GM18909 (cell line): ENCODE measurements at regions not wholly inside any gene's neighbourhood (a gene's known extent, or its start where the extent isn't known, plus 50 kb on each side); places are given as distances from the start of the nearest gene placed in this dataset.
A peak's percentile ranks its signal among the peaks of the same experiment; 100 is the strongest.
"Not testable (repeated sequence)": the region's sequence is repeated elsewhere in the genome, so short reads cannot be mapped to it uniquely, and the experiment has no call there.

Source experiments
- ATAC-seq: cut with Tn5 transposase; IDR thresholded peaks from one replicate; pipeline ENCODE4 v1.9.1; 2021; ENCODE audit warnings: mild to moderate bottlenecking; ENCODE audit not compliant: unreplicated experiment, poor library complexity

DNA sequence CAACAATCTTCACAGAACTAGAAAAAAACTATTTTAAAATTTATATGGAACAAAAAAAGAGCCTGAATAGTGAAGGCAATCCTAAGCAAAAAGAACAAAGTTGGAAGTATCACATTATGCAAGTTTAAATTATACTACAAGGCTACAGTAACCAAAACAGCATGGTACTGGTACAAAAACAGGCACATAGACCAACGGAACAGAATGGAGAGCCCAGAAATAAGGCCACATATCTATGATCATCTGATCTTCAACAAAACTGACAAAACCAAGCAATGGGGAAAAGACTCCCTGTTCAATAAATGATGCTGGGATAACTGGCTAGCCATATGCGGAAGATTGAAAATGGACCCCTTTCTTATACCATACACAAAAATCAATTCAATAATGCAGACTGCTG is 74.4 kb upstream of the RTN4 start:
- ATAC-seq = not testable (repeated sequence)

DNA sequence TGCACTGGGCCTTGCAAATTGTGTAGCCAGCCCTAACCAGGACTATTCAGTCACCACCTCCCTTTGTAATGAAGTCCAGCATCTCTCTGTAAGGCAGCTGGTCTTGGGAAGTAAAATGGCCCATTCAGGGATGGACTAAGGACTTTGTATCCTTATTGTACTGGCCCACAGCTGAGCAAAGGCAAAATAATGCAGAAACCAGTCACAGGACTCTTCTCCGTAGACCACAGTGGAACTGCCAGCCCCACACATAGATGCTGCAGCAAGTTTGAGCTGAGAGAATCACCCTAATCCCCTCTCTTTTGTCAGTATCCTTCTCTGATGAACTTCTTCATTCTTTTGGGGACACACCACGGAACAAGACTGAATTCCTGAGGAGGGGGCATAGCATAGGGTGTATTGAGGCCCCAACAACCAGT is 73.6 kb upstream of the RTN4 start:
- no peak for ATAC-seq

DNA sequence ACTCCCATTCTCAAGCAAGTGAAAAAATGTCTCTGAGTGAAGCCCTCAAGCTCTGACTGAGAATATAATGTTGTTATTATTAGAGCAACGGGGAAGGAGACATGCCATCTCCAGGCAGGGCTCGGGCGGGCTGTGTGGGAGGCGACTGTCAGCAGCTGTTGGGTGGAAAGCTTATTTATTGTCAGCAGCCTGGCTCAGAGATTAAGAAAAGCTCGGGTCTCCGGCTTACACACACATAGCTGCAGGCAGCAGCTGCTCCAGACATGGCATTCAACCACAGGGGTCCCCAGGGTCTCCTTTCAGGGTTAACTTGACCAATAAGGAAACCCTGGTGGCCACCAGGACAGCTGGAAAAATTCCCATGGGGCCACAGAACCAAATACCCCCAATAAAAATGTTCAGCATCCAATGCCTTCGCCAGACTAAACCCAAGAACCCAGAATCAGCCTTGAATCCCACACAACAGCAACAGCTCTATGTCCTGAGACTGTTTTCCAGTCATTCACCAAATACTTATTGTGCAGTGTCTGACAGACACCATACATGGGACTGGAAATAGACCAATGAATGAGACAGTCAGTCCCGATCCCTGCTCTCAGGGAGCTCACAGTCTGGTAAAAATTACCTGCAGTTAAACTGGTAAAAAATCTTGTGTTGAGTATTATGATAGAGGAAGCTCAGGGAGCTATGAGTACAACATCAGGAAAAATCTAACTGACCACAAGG is 70.5 kb upstream of the RTN4 start:
- no peak for ATAC-seq

DNA sequence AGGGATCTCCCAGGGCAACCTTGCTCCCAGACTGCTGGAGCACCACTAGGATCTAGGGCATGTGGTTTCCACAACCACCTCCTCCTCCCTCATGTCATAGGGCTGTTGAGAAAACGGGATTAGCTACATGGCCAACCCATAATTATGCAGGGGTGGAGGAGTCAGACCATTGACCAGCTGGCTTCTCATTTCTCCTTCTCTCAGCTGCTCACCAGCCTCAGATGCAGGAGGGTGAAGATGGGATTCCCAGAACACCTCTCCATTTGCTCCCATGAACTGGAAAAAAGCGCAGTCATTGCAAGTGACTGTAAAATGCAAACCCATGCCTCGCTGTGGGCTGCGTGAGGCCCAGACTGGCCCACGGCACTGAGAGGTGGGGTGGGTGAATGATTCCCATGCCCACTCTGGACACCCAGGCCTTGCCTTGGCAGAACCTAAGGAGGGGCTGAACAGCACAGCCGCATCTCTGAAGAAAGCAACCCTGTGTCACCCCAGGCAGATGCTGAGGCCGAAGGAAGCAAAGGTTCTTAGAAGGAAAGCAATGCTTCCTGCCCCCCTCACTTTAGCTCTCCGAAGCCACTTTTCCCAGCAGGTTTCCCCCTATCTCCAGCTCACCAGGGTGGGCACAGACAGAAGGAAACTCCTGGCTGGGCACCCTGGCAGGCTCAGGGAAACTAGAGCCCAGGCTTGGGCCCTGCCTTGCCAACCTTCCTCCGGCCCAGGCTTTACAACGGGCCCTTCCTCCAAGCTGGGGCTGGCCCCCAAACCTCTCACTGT is 69.6 kb upstream of the RTN4 start:
- no peak for ATAC-seq

DNA sequence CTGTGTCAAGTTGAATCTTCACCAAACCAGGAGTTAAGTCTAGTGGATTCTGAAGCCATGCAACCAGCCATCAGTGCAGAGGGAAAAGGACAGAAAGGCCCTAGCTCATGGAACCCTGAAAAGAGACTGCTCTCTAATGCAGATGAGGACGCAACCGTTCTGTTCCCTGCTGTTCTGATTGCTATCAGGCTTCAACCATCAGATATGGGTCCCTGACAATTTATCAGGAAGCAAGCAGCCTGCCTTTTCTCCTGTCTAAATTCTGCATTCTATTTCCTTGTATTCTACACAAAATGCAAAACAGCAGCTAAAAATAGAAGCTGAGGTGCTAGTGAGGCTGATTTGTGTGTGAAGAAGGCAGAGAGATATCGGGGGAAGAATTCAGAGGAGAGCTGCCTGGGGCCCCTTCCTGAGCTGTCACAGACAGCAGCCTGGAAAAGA is 68.4 kb upstream of the RTN4 start:
- no peak for ATAC-seq

DNA sequence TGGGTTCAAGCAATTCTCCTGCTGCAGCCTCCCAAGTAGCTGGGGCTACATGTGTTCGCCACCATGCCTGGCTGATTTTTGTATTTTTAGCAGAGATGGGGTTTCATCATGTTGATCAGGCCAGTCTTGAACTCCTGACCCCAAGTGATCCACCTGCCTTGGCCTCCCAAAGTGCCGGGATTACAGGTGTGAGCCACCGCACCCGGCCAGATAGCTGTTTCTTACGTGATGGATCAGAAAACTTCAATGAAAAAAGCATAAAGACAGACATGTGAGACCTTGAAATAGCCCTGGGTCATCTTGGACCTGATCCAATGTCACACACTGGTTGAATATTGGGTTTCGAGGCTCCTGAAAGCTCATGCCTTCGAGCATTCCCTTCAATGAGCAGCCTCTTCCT is 66.7 kb upstream of the RTN4 start:
- ATAC-seq = no peak

DNA sequence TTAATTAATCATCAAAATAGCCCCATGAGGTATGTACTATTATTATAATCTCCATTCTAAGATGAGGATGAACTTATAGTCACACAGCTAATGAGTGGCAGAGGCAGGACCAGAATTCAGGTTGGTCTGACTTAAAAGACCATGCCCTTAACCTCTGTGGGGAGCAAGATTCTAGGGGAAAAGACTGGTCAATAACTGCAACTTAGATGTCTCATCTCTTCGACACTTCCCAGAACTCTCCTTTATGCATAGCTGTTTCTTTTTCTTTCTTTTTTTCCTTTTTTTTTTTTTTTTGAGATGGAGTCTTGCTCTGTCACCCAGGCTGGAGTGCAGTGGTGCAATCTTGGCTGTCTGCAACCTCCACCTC is 66.3 kb upstream of the RTN4 start:
- ATAC-seq = no peak

DNA sequence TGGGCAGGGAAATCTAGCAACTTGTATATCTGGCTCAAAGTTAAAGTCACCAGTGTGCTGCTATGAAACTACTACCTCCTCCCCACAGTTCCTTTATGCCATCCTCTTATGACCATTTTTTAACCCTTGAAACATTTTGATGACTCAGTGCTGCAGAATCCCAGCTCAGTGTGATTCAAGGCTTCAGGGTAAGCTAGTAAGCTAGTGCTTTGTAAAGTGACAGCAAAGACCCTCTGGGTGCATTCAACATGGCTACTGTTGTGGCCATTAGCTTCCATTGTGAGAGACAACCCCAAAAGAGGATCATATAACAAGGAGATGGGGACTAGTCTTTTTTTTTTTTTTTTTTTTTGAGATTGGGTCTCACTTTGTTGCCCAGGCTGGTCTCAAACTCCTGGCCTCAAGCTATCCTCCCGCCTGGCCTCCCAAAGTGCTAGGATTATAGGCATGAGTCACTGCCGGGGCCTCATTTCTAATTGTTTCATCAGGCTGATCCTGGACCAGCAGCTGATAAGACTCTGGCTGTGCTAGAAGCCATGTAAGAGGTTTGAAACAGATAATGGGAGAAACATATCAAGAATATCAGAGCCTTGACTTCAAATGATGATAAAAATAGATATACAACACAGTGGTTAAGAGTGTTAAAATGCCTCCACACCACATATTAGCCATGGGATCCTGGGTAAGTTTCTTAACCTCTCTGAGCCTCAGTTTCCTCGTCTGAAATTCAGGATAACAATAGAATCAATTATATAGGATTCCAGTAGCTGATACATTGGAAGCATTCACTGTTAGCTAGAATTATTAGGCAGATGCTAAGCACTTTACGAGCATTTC is 65.7 kb upstream of the RTN4 start:
- no peak for ATAC-seq

DNA sequence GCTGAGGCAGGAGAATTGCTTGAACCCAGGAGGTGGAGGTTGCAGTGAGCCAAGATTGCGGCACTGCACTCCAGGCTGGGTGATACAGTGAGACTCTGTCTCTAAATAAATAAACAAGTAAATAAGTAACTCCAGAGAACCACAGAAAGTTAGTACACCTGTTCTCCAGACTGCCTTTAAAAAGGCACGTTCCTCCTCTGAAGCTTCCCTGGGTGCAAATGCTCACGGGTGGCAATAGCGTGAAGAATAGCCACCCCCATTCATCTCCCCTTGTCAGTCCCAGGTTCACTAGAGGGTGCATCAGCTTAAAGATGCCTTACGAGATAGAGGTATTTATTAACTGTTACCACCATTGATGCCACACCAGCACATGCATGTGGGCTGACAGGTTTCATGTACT is 64.3 kb upstream of the RTN4 start:
- ATAC-seq = peak; percentile 53

DNA sequence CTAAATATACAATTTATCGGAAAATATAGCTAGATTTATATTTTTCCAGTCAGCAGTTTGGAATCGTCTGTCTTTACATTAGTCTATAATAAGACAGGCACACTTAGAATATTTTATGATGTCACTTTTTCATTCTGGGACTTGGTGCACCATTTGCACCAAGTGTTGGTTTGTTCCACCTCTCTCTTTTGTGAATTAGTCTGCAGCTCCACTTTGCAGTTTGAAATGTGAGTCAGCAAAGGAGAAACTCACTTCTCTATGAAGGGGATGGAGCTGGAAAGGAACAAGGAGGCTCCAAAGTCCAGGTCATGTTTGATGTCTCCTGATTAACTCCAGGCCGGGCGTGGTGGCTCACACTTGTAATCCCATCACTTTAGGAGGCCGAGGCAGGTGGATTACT is 63.8 kb upstream of the RTN4 start:
- no peak for ATAC-seq

DNA sequence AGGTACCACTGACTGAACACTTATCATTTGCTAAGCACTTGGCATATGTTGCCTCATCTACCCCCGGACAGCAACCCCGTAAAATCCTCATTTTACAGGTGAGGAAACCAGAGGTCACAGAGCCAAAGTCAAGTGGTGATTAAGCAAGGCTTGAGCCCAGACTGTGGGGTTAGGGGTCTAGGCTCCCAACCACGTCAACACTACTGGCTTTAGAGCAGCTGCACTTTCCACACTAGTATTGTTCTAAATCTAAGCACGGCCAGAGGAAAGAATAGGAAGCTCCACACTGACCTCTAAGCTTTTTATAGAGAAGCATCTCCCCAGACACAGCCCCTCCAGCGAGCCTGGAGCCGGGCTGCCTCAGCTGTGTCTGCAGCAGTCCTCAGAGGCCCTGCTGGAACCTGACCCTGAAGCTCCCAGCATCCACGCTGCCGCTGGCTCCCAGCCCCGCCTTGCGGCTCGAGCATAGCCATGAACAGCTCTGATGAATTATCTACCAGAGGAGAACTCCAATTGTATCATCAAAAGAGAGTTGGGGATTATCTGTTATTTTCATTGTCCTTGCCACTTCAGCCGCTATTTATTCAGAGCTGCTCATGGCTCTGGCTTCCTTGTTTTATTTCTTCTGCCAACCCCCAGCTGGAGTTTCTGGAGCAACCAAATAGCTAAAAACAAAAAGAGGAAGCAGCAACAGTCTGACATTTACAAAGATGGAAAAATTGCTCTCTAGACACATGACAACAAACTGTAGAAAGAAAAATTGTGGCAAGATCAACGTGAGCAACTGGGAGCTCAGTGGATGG is 62.2 kb upstream of the RTN4 start:
- ATAC-seq = no peak

DNA sequence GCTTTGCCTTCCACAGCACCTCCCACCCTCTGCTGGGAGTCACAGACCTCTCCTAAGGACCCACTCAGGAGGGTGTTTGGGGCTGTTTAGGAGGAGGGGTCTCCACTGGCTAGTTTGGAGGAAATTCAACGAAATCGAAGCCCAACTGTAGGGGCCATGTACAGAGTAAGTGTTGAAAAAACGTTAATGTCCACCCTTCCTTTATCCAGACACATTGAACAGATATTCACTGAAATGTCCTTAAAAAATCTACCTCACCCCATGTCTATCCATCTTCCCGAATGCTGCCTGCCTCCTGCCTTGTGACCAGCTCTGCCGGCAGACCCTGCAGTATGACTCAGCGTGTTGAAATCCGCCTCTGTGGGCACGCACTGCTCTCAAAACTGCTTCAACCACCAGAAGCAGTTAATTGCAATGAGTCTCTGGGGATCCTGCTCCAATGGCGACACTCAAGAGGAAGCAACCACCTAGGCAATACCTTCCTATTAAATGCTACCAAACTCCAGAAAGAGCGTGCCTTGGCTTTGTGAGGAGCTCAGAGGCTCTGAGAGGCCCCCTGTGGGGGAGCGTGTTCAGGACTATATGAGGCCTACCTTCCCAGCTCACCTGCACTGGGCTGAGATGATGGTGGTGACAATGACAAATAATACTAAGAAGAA is 61.4 kb upstream of the RTN4 start:
- ATAC-seq = no peak

DNA sequence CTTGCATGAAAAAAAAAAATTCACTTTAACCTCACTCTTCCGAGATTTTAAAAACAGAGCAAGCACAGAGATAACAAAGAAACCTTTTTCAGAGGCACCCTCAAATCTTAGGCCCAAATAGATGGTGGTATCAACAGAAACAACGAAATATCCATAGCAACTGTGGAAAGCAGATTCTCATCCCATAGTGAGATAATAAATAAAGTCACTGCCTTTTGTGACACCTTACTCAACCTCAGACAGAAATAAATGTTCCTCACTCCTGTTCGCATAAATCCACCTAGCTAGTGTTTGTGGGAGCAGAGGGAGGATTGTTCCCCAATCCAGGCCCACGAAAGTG is 60.9 kb upstream of the RTN4 start:
- ATAC-seq = no peak

DNA sequence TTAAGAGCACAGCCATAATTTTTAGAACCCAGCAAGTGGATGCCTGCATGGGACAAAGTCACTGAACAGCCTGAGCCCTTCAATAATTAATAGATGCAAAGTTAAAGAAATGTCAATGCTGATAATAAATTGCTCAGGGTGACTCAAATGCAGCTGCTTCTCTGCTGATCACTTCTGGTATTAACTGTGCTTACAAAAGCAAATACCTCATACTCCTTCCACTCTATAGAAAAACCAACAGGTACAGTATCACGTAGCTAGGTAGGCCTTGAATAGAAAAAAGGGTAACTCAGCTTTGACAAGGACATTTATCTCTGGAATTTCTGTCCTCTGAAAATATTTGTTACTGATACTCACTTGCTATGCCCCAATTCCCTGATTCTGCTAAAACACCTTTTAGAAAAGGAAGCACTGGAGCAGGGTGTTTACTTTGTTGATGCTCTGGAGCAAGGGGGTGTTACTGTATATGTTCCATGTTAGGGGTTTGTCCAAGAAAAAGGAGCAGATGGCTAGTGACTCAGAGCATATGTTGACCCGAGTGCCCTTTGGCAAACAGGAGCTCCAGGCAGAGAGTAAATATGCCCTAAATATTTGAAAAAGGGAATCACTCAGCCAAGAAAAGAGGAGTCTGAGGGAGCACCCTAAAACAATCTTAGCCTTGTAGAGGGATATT is 59.1 kb upstream of the RTN4 start:
- no peak for ATAC-seq

DNA sequence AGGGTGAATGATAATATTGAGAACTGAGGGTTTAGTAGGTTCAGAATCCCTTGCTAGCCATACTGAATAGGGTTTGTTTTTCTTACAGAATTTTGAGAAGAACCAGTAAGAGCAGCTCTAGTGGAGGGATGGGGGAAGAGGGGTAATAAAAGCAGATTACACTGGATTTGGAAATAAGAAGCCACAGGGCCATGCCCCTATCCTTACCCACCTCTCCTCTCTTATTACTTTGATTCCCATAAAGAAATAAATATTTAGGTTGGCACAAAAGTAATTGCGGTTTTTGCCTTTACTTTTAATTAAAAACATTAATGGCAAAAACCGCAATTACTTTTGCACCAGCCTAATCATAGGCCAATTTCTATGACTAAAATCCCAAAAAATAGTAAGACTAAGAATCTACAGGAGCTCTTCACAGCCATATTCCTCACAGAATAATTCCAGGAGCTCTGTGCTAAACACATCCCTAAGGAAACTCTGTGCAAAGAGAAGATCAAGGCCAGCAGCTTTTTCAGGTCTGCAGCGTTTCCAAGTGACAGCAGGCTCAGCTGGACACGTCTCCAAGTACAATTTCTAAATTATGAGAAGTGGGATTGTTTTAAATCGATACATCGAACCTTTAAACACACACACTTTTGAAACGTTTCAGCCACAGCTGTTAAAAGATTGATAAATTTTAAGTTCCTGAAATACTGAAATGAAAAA is 58.4 kb upstream of the RTN4 start:
- no peak for ATAC-seq

DNA sequence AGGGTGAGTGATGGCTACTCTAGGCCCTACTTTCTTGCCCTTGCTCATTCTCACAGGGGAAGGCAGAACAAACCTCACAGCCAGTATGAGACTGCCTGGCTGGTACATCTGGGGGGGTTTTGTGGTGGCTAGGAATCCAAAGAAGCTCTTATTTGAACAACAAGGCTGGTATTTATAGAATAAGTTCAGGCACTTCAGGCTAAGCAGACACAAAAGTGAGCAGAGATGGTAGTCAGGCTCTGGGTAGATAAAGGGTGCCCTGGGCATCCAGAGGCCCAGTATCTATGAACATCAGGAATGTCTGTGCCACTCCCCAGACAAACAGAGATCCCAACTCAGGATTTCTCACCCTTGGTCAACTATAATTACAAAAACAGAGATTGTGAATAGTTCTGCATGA is 57.2 kb upstream of the RTN4 start:
- ATAC-seq = no peak

DNA sequence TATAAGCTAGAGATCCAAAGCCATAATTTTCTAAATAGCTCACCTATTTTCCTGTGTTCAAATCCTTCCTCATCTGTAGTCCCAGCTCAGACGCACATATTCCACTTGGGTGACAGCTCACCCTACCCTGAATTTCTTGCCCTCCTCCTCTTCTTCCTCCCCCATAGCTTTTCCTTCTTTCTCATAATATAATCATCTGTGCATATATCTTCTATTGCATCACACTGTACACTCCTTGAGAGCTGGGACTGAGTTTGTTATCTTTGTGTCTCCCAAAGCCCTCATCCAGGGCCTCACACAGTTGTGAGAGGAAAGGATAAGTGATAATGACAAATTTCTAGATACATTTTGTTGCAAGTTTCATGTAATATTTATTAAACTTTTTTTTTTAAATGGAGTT is 55.9 kb upstream of the RTN4 start:
- no peak for ATAC-seq

DNA sequence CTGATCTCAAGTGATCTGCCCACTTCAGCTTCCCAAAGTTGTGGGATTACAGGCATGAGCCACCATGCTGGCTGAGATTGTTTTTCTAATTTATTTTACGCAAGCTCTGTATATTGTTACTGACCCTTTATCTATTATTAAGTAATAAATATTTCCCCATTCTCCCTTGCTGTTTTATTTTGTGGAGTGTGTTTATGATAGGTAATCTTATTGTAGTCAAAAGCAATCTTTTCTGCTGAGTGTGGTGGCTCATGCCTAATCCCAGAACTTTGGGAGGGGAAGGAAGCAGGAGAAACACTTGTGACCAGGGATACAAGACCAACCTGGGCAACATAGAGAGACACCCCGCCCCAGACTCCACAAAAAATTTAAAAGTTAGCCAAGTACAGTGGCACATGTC is 55.2 kb upstream of the RTN4 start:
- ATAC-seq = no peak

DNA sequence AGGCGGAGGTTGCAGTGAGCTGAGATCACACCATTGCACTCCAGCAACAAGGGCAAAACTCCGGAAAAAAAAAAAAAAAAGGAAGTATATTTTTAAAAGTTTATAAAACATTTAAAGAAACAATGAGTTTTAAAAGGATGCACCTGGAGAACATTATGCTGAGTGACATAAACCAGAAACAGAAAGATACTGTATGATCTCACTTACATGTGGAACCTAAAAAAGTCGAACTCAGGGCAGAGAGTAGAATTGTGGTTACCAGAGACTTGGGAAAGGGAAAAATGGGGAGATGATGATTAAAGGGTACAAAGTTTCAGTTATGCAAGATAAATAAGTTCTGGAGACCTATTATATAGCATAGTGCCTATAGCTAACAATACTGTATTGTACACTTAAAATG is 52.8 kb upstream of the RTN4 start:
- no peak for ATAC-seq
